Fibroblast of lung (primary cell): ENCODE measurements at regions not wholly inside any gene's neighbourhood (a gene's known extent, or its start where the extent isn't known, plus 50 kb on each side); places are given as distances from the start of the nearest gene placed in this dataset.

Experiments used
- CTCF ChIP-seq, 2 donors: IDR thresholded peaks in 1 of 2; conservative IDR thresholded peaks in 1 of 2; 1 replicate in 1 of 2; 2 replicates in 1 of 2; pipeline ENCODE4 v1.5.1; 2011 to 2012; ENCODE audit warnings: low read length in 2 of 2, control low read depth in 1 of 2, inconsistent platforms in 1 of 2, low read depth in 1 of 2, mild to moderate bottlenecking in 1 of 2
- EZH2 ChIP-seq: IDR thresholded peaks from 2 replicates; pipeline ENCODE4 v1.5.1; 2012; ENCODE audit warnings: low read length, control low read depth, mild to moderate bottlenecking; ENCODE audit errors: missing control alignments

GRCh38 chr5:17373814-17374556, 124.0 kb upstream of the TAF11L2 start:
- no peak for TF ChIP-seq CTCF (conservative IDR thresholded peaks at IDR 0.05 in 1 of 2, IDR thresholded peaks at IDR 0.05 in 1 of 2; ENCODE audit: low read depth in 1 of 2, low read length in 2 of 2)
- no peak for TF ChIP-seq EZH2
